Keratinocyte (primary cell): ENCODE measurements at regions not wholly inside any gene's neighbourhood (a gene's known extent, or its start where the extent isn't known, plus 50 kb on each side); places are given as distances from the start of the nearest gene placed in this dataset.

Experiments
- DNase-seq: peaks from one replicate; pipeline ENCODE4 v3.0.0-alpha.2; 2011; ENCODE audit warnings: low read depth, missing footprints, low spot score
- FAIRE-seq: peaks from 2 replicates; lab custom pipeline; 2011; peaks lifted over from hg19 to GRCh38; lab: Jason Lieb, UNC
- H2AFZ ChIP-seq: 2 replicates; pipeline ENCODE4 v1.6.0; 2012; ENCODE audit warnings: low read length, control low read depth, inconsistent platforms; ENCODE audit not compliant: control insufficient read depth
- H3K27ac ChIP-seq: 2 replicates; pipeline ENCODE4 v1.5.1; 2011; ENCODE audit warnings: low read length; ENCODE audit not compliant: control insufficient read depth, insufficient read depth
- H3K27me3 ChIP-seq: 3 replicates; pipeline ENCODE4 v1.6.0; 2011; ENCODE audit warnings: low read length; ENCODE audit not compliant: control insufficient read depth, insufficient read depth; ENCODE audit errors: extremely low read depth
- H3K36me3 ChIP-seq, 2 experiments: 2 replicates in 1 of 2; 3 replicates in 1 of 2; pipeline ENCODE4 v1.5.1; 2011; ENCODE audit warnings: low read length in 2 of 2, mild to moderate bottlenecking in 1 of 2; ENCODE audit not compliant: control insufficient read depth in 2 of 2, insufficient read depth in 2 of 2; ENCODE audit errors: extremely low read depth in 1 of 2
- H3K4me1 ChIP-seq: 3 replicates; pipeline ENCODE4 v1.5.1; 2011; ENCODE audit warnings: low read length; ENCODE audit not compliant: control insufficient read depth, insufficient read depth; ENCODE audit errors: extremely low read depth
- H3K4me2 ChIP-seq: 3 replicates; pipeline ENCODE4 v1.6.0; 2011; ENCODE audit warnings: low read depth, low read length; ENCODE audit not compliant: control insufficient read depth, insufficient read depth; ENCODE audit errors: extremely low read depth
- H3K4me3 ChIP-seq, 3 experiments: fragments of 200-600 bp in 1 of 3; sonication (generic) in 1 of 3; 2 replicates in 2 of 3; 3 replicates in 1 of 3; pipeline ENCODE4 v1.5.1; 2011 to 2016; ENCODE audit warnings: low read length in 3 of 3, mild to moderate bottlenecking in 3 of 3, control low read depth in 2 of 3, inconsistent platforms in 1 of 3, low read depth in 1 of 3, mixed read lengths in 1 of 3, mixed run types in 1 of 3, moderate library complexity in 1 of 3; ENCODE audit not compliant: control insufficient read depth in 2 of 3, insufficient read depth in 2 of 3; ENCODE audit errors: extremely low read depth in 1 of 3
- H3K79me2 ChIP-seq: 2 replicates; pipeline ENCODE4 v1.6.0; 2012; ENCODE audit warnings: low read length; ENCODE audit not compliant: control insufficient read depth, insufficient read depth
- H3K9ac ChIP-seq: 3 replicates; pipeline ENCODE4 v1.6.0; 2011; ENCODE audit warnings: low read length; ENCODE audit not compliant: control insufficient read depth, insufficient read depth; ENCODE audit errors: extremely low read depth
- H3K9me1 ChIP-seq: 3 replicates; pipeline ENCODE4 v1.6.0; 2011; ENCODE audit warnings: low read length; ENCODE audit not compliant: control insufficient read depth, insufficient read depth; ENCODE audit errors: extremely low read depth
- H3K9me3 ChIP-seq: 2 replicates; pipeline ENCODE4 v1.5.1; 2012; ENCODE audit warnings: low read depth, low read length; ENCODE audit not compliant: control insufficient read depth
- H4K20me1 ChIP-seq: 3 replicates; pipeline ENCODE4 v1.6.0; 2011; ENCODE audit warnings: low read length; ENCODE audit not compliant: control insufficient read depth, insufficient read depth; ENCODE audit errors: extremely low read depth
- EZH2 ChIP-seq: IDR thresholded peaks from one replicate; pipeline ENCODE4 v1.6.1; 2012; ENCODE audit warnings: inconsistent platforms, mild to moderate bottlenecking, low read length, moderate library complexity
- dilution Hi-C: fragments of 300-500 bp; cut with MboI; formaldehyde crosslinking; loops from one replicate; pipeline ENCODE4 v1.7.0; 2020; ENCODE audit warnings: low sequenced_read_pairs; ENCODE audit not compliant: extremely low pct_ligation_motif_present
- TF ChIP-seq, protein P1 (sequence below), 3 experiments: IDR thresholded peaks in 1 of 3; conservative IDR thresholded peaks in 1 of 3; optimal IDR thresholded peaks in 1 of 3; 2 replicates in 2 of 3; 3 replicates in 1 of 3; pipeline versions ENCODE3 to v1.5.1; 2011; ENCODE audit warnings: low read length in 3 of 3, mild to moderate bottlenecking in 3 of 3, moderate library complexity in 2 of 3, control low read depth in 1 of 3, inconsistent platforms in 1 of 3; ENCODE audit not compliant: insufficient read depth in 2 of 3; ENCODE audit errors: extremely low read depth in 1 of 3

DNA sequence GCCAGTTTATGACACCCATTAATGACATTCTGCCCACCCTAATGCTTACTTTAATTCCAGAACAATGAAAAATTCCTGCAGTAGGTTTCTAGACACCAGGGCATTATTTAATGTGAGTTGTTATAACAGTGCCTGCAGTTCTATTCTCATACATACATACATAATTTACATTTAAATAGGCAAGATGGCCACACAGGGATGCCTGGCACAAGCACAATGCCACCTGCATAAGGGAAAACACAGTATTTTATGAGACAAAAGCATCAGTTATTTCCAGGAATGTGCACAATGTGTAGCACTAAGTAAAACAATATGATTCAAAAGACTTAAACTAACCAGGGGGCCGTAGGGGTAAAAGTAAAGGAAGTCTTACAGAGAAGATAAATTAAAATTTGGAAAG, 243.9 kb upstream of the SPRY2 start:
- Histone ChIP-seq H4K20me1 (no peaks in the 10 kb centered on the region), H3K36me3 (no peaks in the 10 kb centered on the region), H3K4me3 (no peak overlapping the region), H2AFZ (no peak overlapping the region), H3K4me1 (no peaks in the 10 kb centered on the region), H3K4me2 (no peak overlapping the region), H3K79me2 (no peaks in the 10 kb centered on the region), H3K9me3 (no peaks in the 10 kb centered on the region), H3K9me1 (no peaks in the 10 kb centered on the region), H3K27ac (no peak overlapping the region), H3K9ac (no peak overlapping the region), H3K27me3 (no peaks in the 10 kb centered on the region)
- no peak for TF ChIP-seq EZH2
- TF ChIP-seq, protein P1, sequence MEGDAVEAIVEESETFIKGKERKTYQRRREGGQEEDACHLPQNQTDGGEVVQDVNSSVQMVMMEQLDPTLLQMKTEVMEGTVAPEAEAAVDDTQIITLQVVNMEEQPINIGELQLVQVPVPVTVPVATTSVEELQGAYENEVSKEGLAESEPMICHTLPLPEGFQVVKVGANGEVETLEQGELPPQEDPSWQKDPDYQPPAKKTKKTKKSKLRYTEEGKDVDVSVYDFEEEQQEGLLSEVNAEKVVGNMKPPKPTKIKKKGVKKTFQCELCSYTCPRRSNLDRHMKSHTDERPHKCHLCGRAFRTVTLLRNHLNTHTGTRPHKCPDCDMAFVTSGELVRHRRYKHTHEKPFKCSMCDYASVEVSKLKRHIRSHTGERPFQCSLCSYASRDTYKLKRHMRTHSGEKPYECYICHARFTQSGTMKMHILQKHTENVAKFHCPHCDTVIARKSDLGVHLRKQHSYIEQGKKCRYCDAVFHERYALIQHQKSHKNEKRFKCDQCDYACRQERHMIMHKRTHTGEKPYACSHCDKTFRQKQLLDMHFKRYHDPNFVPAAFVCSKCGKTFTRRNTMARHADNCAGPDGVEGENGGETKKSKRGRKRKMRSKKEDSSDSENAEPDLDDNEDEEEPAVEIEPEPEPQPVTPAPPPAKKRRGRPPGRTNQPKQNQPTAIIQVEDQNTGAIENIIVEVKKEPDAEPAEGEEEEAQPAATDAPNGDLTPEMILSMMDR (optimal IDR thresholded peaks at IDR 0.05 in 1 of 3, IDR thresholded peaks at IDR 0.05 in 1 of 3, conservative IDR thresholded peaks at IDR 0.05 in 1 of 3; ENCODE audit: extremely low read depth in 1 of 3, insufficient read depth in 2 of 3, low read length in 3 of 3): no peak
- DNase-seq (no peak), FAIRE-seq (no peak)
- dilution Hi-C loops: no loop called here

DNA sequence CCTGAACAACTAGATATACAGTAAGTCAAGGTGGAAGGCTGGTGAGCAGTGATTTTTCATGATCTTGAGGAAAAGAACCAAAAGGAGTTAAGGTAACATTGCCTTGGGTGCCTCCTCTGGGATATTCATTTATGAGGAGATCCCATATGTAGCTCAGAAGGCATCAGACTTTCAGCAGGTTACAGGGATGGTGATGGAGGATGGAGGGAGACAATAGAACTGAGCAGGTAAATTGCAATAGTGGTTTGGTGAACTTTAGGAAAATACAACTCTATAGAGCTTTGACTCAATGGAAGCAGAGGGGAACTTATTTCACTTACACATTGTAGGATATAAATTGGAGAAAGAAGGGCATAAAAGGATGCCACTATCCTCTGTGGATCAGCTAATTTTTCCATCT, 243.4 kb upstream of the SPRY2 start:
- DNase-seq: no peak
- dilution Hi-C loops: no loop called here
- Histone ChIP-seq H3K79me2 (no peaks in the 10 kb centered on the region), H3K27ac (no peak overlapping the region), H3K36me3 (no peaks in the 10 kb centered on the region), H3K27me3 (no peaks in the 10 kb centered on the region), H3K4me1 (no peaks in the 10 kb centered on the region), H2AFZ (no peak overlapping the region), H3K9ac (no peak overlapping the region), H3K9me3 (no peaks in the 10 kb centered on the region), H3K4me3 (no peak overlapping the region), H3K4me2 (no peak overlapping the region), H3K9me1 (no peaks in the 10 kb centered on the region), H4K20me1 (no peaks in the 10 kb centered on the region)
- no peak for FAIRE-seq
- no peak for TF ChIP-seq EZH2
- TF ChIP-seq, protein P1 (optimal IDR thresholded peaks at IDR 0.05 in 1 of 3, IDR thresholded peaks at IDR 0.05 in 1 of 3, conservative IDR thresholded peaks at IDR 0.05 in 1 of 3; ENCODE audit: extremely low read depth in 1 of 3, insufficient read depth in 2 of 3, low read length in 3 of 3): no peak
